ENCODE measurements at regions not wholly inside any gene's neighbourhood (a gene's known extent, or its start where the extent isn't known, plus 50 kb on each side); places are given as distances from the start of the nearest gene placed in this dataset.
"Not testable (repeated sequence)": the region's sequence is repeated elsewhere in the genome, so short reads cannot be mapped to it uniquely, and the experiment has no call there.

DNA sequence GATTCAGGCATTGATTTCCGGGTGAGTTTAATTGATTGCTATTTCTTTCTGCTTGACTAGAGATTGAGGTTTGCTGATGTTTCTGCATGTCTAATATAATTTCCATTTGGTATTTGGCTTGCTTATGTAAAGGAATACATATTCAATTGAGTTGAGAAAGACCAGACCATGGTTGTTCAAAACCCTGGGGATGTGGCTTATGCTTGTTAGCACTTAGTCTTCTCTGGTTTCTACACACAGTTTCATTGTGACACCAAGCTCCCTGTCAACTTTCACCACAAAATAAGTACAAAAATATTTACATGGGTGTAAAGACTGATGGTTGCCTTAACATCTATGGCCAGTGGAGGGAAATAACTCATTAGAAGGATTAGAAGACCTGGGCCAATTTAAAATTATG, 209.6 kb downstream of the CDH26 start:
- in situ Hi-C loops (cut with HindIII; ENCODE audit: low sequenced_read_pairs) = no loop called here

DNA sequence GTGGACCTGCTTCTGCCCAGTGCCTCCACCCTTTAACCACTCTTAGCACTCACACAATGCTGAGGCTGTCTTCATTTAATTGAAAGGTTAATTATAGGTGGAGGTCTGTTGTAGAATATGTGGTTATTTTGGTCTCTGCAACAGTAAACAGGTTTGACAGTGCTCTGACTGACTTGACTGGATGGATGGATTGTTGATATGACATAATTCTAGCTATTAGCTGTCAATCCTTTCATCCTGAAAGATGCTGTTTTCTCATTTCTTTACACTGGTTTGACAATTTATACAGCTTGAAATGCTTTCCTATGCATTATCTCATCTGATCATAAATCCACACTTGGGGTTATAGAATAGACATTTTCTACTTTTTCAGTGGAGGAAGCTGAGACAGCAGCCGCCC, 210.7 kb downstream of the CDH26 start:
- in situ Hi-C loops (cut with HindIII; ENCODE audit: low sequenced_read_pairs) = no loop called here

DNA sequence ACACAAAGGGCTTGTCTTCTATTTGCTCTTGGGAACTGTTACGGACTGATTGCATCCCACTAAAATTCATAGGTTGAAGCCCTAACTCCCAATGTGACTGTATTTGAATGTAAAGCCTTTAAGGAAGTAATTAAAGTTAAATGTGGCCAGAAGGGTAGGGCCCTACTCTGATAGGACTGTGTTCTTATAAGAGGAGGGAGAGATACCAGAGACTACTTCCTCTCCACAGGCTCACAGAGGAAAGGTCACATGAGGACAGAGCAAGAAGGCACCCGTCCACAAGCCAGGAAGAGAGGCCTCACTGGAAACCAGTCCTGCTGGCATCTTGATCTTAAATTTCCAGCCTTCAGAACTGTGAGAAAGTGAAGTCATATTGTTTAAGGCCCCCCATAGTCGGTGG, 211.9 kb downstream of the CDH26 start:
- in situ Hi-C loops (cut with HindIII; ENCODE audit: low sequenced_read_pairs) = no loop called here

DNA sequence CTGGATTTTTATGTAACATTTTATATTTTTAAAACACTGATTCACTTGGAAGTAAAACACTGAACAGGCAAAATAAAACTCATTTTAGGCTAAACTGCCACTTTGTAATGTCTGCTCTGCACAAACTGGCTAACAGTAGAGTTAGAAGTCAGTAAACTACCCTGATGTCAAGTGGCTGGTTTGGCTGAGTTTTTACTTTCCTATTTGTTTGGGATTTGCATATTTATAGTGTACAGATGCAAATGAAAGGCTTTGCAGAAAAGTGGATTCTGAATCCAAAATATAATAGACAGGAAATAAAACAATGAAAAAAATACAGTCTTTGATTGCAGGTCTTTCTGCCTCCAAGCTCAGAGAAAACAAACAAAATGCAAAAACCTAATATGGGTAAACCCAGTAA, 213.1 kb downstream of the CDH26 start:
- in situ Hi-C loops (cut with HindIII; ENCODE audit: low sequenced_read_pairs) = no loop called here

DNA sequence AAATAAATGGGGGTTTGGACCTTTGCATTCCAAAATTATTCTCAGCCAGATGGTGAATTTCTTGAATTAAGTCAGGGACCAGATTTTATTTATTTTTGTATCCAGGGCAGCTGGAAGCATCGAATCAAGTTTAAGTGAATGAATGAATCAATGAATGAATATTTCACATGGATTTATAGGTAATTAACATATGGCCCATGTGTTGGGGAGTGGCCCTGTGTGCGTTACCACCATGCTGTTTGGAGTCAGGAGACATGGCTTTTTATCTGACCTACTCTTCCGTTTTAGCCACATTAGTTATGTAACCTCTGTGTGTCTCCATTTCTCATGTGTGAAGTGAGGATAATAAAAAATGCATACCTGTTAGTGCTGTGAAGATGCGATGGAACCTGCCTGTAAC, 213.5 kb downstream of the CDH26 start:
- in situ Hi-C loops (cut with HindIII; ENCODE audit: low sequenced_read_pairs) = no loop called here

DNA sequence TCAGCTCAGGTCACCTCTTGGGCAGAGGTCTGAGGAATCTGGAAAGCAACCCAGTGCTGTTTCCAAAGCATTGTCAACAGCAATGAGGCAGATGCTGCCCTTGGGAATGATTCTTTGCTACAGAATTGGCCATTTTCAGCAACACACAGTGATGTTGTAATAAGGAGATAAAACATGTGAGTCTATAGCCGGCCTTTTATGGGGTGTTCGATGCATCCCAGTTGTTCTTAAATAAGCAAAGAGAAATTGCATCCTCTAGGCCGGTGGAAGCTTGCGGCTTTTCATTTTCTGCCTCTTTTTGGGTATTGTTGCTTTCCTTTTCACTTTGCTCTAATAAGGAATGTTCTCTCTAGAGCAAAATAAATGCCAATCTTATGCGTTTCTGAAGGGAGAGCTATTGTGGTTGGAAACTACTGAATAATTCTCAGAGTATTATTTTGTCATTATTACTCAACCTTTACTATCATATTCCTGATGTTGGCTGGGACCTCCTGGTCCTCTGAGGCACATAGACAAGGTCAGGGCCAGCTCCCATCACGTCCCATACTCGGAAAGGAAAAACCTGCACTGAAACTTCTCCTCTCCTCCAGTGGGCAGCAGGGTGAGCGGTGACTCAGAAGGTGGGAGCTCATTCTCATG, 214.2 kb downstream of the CDH26 start:
- in situ Hi-C loops (cut with HindIII; ENCODE audit: low sequenced_read_pairs) = no loop called here

DNA sequence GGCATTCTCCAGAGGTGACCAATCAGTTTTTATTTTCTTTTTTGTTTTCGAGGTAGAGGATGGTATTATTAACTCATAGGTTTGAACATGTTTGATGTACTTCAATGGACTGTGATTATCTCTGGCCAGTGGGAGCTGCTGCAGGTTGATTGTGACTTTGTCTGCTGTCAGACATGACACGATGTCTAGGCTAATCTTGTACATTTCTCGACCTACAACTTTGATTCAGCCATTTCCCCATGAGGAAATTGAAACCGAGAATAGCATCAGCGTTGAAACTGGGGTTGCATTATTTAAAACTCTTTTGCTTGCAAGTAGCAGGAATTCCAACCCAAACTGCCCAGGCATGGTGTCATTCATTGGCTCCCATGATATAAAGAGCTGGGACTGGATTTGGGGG, 218.9 kb downstream of the CDH26 start:
- in situ Hi-C loops (cut with HindIII; ENCODE audit: low sequenced_read_pairs) = no loop called here

DNA sequence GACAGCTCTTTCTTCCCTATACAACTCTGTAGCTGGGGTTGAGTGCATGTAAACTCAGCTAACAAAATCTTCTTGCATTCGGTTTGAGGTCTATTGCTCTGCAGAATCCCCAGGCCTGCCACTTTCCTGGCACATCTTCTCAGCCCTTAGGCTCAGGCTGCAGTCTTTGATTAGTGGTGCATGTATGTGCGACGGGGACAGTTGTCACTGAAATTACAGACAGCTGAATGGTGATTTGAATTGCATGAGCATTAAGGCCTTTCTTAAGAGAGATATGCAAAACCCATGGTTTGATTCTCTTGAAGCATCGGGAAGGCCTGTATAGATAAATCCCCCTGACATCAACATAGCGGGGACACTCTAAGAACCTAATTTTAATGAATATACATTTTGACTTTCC, 222.8 kb downstream of the CDH26 start:
- in situ Hi-C loops (cut with HindIII; ENCODE audit: low sequenced_read_pairs) = no loop called here

DNA sequence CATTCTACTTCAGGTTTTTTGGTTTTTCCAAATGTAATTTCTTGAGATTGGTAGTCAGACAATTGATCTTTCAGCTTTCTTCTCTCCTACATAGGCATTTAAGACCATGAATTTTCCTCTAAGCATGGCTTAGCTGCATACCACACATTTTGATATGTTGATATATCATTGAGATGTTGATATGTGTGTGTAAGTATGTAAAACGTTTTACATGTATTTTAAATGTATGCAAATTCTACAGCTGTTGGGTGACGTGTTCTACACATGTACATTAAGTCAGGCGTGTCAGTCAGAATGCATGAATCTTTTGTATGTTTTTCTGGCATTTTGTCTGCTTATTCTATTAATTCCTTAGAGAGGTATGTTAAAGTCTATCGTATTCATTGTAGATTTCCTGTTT, 228.2 kb downstream of the CDH26 start:
- in situ Hi-C loops (cut with HindIII; ENCODE audit: low sequenced_read_pairs) = no loop called here

DNA sequence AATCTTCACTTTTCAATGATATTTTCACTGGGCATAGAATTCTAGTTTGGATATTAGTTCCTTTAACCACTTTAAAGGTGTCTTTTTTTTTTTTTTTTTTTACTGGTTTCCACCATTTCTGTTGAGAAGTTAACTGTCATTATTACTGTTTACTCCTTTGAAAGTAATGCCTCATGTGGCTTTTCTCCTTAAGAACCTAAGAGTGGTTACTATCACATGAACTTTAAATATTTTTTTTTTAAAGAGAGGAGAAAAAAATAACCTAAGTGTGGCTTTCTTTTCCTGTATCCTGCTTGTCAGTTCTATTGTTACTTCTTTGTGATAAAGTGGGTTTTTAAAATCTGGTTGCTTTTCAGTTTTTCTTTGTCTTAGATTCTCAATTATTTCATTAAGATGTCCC, 229.5 kb downstream of the CDH26 start:
- in situ Hi-C loops (cut with HindIII; ENCODE audit: low sequenced_read_pairs) = no loop called here

DNA sequence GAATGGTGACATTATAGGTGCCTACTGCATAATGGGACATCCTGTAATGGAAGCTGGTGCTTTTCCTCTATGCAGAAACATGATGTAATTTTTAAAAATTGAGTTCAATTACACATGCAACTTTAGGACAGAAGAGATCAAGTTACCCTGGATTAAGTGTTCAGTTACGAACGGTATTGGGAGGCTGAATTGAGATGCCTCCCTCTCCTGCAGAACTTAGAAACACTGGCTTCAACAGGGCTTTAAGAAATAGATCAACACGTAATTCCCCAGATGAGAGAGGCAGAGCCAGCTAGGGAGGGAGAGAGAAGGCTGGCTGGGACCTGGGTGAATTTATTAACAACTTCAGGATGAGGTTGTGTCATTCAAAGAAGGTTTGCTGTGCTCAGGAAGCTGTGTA, 232.8 kb downstream of the CDH26 start:
- in situ Hi-C loops (cut with HindIII; ENCODE audit: low sequenced_read_pairs) = no loop called here

DNA sequence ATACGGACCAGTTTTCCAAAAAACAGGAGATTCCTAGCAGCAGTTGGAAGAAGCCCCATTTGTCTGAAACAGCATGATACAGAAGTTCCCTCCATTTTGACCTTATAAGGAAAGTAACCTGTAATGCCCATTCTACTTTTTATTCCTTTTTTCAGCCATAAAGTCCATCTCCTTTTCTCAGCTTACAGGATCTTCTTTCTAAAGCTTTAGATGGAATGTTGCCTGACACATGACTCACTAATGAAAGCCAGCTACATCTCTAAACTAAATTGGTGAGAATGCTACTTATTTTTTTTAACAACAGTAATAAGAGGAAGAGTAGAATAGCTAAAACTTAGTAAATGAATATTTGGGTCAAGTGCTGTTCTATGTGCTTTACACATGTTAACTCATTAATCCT, 234.1 kb downstream of the CDH26 start:
- in situ Hi-C loops (cut with HindIII; ENCODE audit: low sequenced_read_pairs) = no loop called here

DNA sequence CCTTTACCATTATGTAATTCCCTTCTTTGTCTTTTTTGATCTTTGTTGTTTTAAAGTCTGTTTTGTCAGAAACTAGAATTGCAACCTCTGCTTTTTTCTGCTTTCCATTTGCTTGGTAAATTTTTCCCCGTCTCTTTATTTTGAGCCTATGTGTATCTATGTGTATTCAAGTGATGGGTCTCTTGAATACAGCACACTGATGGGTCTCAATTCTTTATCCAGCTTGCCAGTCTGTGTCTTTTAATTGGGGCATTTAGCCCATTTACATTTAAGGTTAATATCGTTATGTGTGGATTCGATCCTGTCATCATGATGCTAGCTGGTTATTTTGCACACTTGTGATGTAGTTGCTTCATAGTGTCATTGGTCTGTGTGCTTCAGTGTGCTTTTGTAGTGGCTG, 240.9 kb downstream of the CDH26 start:
- in situ Hi-C loops (cut with HindIII; ENCODE audit: low sequenced_read_pairs) = not testable (repeated sequence)

DNA sequence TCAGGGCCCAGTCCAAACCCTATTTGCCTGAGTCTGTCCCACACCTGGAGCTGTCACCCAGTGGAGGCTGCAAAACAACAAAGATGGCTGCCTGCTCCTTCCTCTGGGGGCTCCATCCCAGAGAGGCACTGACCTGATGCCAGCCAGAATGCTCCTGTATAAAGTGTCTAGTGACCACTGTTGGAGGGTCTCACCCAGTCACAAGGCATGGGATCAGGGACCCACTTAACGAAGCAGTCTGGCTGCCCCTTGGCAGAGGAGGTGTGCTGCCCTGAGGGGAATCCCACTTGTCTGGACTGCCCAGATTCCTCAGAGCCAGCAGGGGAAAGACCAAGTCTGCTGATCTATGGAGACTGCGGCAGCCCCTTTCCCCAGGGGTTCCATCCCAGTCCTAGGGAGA, 241.6 kb downstream of the CDH26 start:
- in situ Hi-C loops (cut with HindIII; ENCODE audit: low sequenced_read_pairs) = no loop called here

DNA sequence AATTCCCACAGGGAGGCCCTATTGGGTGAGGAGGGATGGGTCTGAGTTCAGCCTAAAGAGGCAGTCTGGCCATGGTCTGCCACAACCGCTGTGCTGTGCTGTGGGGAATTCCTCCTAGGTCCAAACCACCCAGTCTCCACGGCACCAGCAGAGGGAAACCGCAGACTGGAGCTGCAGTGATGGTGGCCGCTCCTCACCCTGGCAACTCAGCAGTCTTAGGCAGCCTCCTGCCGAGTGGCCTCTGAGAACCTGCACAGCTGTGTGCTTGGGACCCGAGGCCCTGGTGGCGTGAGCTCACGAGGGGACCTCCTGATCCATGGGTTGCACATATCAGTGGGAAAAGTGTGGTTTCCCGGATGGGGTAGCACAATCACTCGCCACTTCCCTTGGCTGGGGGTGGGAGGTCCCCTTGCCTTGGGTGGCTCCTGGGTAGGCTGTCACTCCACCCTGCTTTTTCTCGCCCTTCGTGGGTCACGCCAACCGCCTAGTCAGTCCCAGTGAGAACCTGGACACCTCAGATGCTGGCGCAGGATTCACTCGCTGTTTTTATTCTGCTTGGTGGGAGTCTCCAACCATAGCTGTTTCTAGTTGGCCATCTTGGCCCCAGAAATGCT, 242.2 kb downstream of the CDH26 start:
- in situ Hi-C loops (cut with HindIII; ENCODE audit: low sequenced_read_pairs) = no loop called here

DNA sequence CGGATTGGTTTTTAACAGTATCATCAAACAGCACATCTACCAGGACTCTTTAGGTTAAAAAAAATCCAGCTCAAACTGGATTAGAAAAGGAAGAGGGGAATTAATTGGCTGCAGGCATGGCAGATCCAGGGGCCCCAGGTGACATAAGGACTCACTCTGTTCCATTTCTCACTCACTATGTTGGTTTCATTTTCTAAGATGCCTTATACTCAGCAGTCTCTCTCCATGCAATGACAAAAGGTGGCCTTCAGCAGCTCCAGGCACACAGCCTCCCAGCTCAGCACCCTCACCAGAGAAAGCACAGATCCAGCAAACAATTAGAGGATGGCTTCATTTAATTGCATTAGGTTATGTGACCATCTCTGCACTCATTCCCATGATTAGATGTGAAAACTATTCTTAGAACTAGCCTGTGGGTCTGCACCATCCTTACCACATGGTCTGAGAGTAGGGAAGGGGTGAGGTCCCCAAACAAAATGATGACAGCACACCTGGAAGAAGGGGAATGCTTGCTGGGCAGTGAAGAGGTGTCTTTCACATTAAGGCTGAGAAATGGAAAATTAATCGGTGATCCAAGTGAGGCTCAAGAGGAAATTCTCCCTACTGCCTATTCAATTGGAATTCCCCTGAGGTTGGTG, 243.1 kb downstream of the CDH26 start:
- in situ Hi-C loops (cut with HindIII; ENCODE audit: low sequenced_read_pairs) = no loop called here

DNA sequence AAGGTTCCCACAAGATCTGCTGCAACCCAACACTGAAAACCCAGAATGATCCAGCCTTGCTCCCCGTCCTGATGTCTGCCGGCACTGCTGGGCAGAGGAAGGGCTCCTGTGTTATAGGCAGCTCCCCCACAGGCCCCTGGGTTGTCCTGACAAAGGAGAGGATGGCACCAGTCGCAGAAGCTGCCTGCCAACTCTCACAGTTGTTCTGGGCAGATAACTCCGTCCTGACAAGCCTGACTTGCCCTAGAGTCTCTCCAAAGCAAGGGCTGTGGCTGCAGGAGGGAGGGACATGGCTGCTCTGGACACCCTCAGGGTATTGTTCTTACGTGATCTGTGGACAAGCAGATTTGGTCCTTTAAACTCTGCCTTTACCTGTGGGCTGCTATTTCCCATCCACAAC, 243.8 kb downstream of the CDH26 start:
- in situ Hi-C loops (cut with HindIII; ENCODE audit: low sequenced_read_pairs) = no loop called here

DNA sequence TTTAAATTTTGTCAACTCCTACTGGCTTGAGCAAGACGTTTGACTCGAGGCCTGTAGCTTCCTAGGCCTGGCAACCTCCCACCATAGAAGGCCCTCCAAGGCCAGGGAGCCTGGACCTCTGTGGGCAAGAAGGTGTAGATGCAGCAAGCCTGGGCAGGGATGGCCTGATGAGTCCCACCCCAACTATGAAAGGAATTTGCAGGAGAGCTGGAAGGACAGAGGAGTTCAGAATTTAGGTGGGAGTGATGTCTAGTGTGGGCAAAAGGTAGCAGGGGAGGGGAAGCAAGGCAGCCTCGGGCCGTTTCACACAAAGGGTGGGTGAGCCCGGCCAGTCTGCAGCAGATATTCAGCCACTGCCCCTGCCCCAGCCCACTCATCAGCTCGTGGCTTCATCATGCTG, 245.2 kb downstream of the CDH26 start:
- in situ Hi-C loops (cut with HindIII; ENCODE audit: low sequenced_read_pairs) = no loop called here

DNA sequence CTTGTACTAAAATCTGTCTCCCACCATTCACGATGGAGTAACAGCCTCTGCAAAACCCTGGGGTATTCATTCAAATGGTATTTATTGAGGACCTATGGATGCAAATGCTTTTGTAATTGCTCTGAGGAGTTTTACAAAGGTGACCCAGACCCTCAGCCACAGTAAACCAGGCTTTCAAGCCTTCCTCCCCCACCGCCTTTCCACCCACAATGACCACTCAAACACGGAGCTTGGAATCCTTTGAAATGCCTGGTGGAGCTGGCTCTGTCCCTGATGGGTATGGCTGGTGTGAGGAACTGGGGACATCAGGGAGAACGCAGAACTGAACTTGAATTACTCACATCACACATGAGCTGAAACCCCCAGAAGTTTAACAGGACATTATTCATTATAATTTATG, 246.4 kb downstream of the CDH26 start:
- in situ Hi-C loops (cut with HindIII; ENCODE audit: low sequenced_read_pairs) = no loop called here

DNA sequence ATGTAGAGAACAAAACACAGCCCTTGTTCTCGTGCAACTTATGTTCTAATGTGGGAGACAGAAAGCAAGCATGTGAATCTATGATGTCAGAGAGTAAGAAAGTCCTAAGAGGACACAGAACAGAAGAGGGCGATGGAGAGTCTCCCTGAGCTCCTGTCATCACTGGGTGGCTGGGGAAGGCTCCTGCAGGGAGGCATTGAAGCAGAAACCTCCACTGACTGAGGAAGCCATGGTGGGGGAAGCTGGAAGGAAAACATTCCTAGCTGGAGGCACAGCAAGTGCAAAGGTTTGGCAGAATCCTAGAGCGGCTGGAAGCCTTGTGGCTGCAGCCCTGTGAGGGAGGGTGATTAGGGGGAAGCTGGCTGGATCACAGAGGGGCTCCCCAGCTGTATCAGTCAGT, 248.0 kb downstream of the CDH26 start:
- in situ Hi-C loops (cut with HindIII; ENCODE audit: low sequenced_read_pairs) = no loop called here

DNA sequence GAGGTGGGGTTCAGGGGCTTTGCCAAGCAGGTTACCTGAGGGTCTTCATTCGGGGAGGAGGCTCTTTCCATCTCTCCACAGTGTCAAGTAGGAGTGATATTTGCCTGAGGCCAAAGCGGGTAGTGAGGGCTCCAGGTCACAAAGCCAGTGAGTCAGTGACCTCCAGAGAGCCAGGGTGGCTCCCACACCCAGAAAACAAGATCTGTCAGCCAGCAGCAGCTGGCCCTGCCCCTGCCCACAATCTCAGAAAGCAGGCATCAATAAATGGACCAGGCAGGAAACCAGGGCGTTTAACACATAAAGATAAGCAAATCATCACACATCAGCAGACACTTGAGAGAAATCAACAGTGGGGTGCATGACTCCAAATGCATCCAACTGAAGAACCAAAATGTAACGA, 250.8 kb downstream of the CDH26 start:
- in situ Hi-C loops (cut with HindIII; ENCODE audit: low sequenced_read_pairs) = no loop called here

DNA sequence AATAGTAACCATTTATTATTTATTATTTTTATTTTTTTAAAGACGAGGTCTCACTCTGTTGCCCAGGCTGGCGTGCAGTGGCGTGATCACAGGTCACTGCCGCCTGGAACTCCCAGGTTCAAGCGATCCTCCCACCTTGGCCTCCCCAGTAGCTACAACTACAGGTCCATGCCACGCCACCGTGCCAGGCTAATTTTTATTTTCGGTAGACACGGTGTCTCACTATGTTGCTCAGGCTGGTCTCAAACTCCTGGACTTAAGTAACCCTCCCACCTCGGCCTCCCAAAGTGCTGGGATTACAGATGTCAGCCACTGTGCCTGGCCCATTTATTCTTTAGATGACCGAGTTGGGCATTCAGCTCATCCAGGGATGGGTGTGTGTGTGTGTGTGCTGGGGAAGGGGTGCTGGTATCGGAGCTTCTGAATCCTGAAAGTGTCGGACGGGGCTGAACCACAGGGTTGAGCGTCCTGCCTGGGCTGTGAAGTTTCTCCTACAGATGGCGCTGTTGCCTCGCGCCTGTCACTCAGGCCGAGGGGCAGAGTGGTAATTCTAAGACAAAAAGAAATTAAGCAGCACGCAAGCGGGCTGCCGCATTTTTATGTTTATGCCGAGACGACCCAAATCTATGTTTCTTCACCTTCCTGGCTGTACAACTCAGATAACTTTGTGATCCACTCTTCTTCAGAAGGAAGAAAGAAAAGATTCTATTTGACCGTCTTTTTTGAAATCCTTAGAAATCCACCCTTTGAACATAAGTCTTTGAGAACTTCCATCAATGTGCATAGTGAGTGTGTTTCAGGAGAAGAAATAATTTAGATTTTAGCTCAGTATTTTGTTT, 252.8 kb downstream of the CDH26 start:
- in situ Hi-C loops (cut with HindIII; ENCODE audit: low sequenced_read_pairs) = no loop called here

Data from DLD1 (cell line).